Pancreas (tissue), 10 donors: ENCODE measurements at regions not wholly inside any gene's neighbourhood (a gene's known extent, or its start where the extent isn't known, plus 50 kb on each side); places are given as distances from the start of the nearest gene placed in this dataset.

Experiments used
- ATAC-seq, 4 donors: fragments of 200-7000 bp; cut with Tn5 transposase; one replicate each; pipeline versions ENCODE4 v1.8.0 to v1.9.1; 2020; ENCODE audit warnings: mild to moderate bottlenecking in 4 of 4, moderate library complexity in 4 of 4
- DNase-seq, 6 donors: peaks; one replicate each; pipeline ENCODE4 v3.0.0-alpha.2; 2020
- FAIRE-seq: peaks from 2 replicates; lab custom pipeline; 2012; peaks lifted over from hg19 to GRCh38; lab: Jason Lieb, UNC
- H3K27ac ChIP-seq, 4 donors: fragments of 200-600 bp; sonication (generic); 1 replicate in 3 of 4; 2 replicates in 1 of 4; pipeline versions ENCODE4 v1.5.0 to v1.8.0; 2020
- H3K27me3 ChIP-seq, 4 donors: fragments of 200-600 bp; one replicate each; pipeline ENCODE4 v1.8.0; 2021
- H3K36me3 ChIP-seq, 3 donors: fragments of 200-600 bp; sonication (generic) in 1 of 3; one replicate each; pipeline versions ENCODE4 v1.5.0 to v1.8.0; 2020 to 2021
- H3K4me1 ChIP-seq, 3 donors: fragments of 200-600 bp; one replicate each; pipeline ENCODE4 v1.8.0; 2021
- H3K4me3 ChIP-seq, 4 donors: fragments of 200-600 bp; sonication (generic) in 2 of 4; one replicate each; pipeline versions ENCODE4 v1.5.0 to v1.8.0; 2020 to 2021
- H3K9me3 ChIP-seq, 4 donors: fragments of 200-600 bp; one replicate each; pipeline ENCODE4 v1.8.0; 2021
- WGBS, 2 donors: extraction: QIAGEN DNeasy Blood & Tissue Kit; methylation state at CpG; one replicate each; pipeline ENCODE4 v1.1.7; 2013; 5-methylcytosine and 5-hydroxymethylcytosine counted together
- intact Hi-C, 3 donors: fragments of 100-400 bp; cut with DNase I; formaldehyde crosslinking; loops; one replicate each; pipeline versions ENCODE4 v1.11.1 to v1.14.2; 2022
- TF ChIP-seq, protein P1 (sequence below), 4 donors: fragments of 200-600 bp; sonication (generic) in 3 of 4; IDR thresholded peaks; one replicate each; pipeline versions ENCODE4 v1.5.0 to v1.8.0; 2021; ENCODE audit warnings: antibody characterized with exemption in 4 of 4
- donor health status: healthy with polysubstance abuse.
- donor health status: DM: no; HTN: no; CAD: no; lungs with moderate emphysema.
- donor health status: DM: no; HTN: no; CAD: no.
- donor health status: control.
- donor health status: control.
- donor health status: Bipolar disorder and iron deficiency.
- donor health status: DM: yes; HTN: yes; CAD: no.
- donor health status: DM: no; HTN: no; CAD: no.
- donor health status: DM: no; HTN: no; CAD: no.
- donor health status: DM: yes; HTN: yes; CAD: no.

DNA sequence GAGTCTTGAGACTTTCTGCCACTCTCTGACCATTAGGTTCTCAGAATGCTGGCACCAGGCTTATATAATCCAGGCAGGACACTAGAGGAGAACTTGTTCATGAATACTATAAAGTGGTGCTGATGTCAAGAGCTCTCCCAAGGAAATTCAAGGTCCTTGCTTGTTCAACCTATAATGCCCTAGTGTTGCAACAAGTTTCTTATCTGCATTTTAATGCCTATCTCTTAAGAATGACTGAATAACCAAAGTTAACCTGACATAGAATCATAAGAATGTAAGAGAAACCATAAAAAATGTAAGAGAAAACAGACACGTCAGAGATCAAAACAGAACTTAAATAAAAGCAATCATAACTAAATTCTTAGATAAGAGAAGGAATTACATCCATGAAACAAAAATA lies 640.8 kb upstream of the SGCD start:
- Histone ChIP-seq H3K4me3 (no peak overlapping the region), H3K9me3 (no peaks in the 10 kb centered on the region), H3K4me1 (no peaks in the 10 kb centered on the region), H3K27ac (no peak overlapping the region), H3K27me3 (no peaks in the 10 kb centered on the region), H3K36me3 (no peaks in the 10 kb centered on the region)
- 24 to 40% methylated on average over 1 of the region's 1 CpG for WGBS, 2 donors
- DNase-seq = no peak
- no peak for ATAC-seq
- TF ChIP-seq, protein P1, sequence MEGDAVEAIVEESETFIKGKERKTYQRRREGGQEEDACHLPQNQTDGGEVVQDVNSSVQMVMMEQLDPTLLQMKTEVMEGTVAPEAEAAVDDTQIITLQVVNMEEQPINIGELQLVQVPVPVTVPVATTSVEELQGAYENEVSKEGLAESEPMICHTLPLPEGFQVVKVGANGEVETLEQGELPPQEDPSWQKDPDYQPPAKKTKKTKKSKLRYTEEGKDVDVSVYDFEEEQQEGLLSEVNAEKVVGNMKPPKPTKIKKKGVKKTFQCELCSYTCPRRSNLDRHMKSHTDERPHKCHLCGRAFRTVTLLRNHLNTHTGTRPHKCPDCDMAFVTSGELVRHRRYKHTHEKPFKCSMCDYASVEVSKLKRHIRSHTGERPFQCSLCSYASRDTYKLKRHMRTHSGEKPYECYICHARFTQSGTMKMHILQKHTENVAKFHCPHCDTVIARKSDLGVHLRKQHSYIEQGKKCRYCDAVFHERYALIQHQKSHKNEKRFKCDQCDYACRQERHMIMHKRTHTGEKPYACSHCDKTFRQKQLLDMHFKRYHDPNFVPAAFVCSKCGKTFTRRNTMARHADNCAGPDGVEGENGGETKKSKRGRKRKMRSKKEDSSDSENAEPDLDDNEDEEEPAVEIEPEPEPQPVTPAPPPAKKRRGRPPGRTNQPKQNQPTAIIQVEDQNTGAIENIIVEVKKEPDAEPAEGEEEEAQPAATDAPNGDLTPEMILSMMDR (IDR thresholded peaks at IDR 0.05) = no peak
- FAIRE-seq = no peak
- intact Hi-C loops = no loop called here

DNA sequence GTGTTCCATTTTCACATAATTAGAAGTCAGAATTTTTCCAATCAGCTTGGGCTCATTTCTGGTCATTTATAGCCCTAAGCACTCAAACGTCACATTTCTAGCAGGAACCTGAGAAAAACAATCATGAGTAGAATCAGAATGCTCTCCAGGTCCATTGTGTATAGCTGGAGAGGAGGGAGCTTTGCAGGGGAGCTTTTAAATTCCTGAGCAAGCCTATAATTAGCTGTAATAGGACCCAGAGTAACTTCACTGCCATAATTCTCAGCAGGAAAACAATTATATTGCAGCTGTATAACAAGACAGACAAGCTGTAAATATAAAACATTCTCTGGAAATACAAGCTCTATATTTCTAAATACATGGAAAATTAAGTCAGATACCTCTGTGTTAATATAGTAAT lies 637.6 kb upstream of the SGCD start:
- Histone ChIP-seq H3K4me3 (no peak overlapping the region), H3K27me3 (no peaks in the 10 kb centered on the region), H3K36me3 (no peaks in the 10 kb centered on the region), H3K9me3 (no peaks in the 10 kb centered on the region), H3K27ac (no peak overlapping the region), H3K4me1 (no peaks in the 10 kb centered on the region)
- intact Hi-C loops = no loop called here
- ATAC-seq (no peak), FAIRE-seq (no peak), DNase-seq (no peak)
- TF ChIP-seq, protein P1 (IDR thresholded peaks at IDR 0.05) = no peak
- 5 to 15% methylated on average over 1 of the region's 1 CpG for WGBS, 2 donors

DNA sequence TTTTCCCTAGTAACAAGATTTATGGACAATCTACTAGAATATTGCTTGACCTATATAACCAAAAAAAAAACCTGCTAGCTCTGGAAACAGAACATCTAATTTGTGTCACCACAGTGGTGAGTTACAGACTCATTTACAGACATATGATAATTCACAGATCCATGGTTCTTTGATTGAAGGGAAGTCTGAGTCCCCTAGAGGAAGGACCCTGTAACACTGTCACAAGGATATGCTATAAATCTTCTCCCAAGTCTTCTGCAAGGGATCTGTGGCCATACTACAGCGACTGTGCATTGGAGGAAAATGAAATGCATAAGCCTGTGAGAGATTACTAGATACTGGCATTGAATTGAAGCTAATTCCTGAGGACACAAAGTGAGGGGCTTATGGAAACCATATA lies 630.6 kb upstream of the SGCD start:
- FAIRE-seq (no peak), DNase-seq (no peak), ATAC-seq (no peak)
- H3K27ac ChIP-seq = no peak overlapping the region
- TF ChIP-seq, protein P1 (IDR thresholded peaks at IDR 0.05) = no peak
- H3K9me3 ChIP-seq = no peaks in the 10 kb centered on the region
- WGBS, 2 donors = 21 to 35% methylated on average over 1 of the region's 1 CpG
- no peaks in the 10 kb centered on the region for H3K36me3 ChIP-seq
- no peak overlapping the region for H3K4me3 ChIP-seq
- H3K27me3 ChIP-seq = no peaks in the 10 kb centered on the region
- intact Hi-C loops = no loop called here
- no peaks in the 10 kb centered on the region for H3K4me1 ChIP-seq

- DNase-seq = no peak
- no peak overlapping the region for H3K4me3 ChIP-seq
- H3K27me3 ChIP-seq = no peaks in the 10 kb centered on the region
- TF ChIP-seq, protein P1 (IDR thresholded peaks at IDR 0.05) = no peak
- H3K9me3 ChIP-seq = no peaks in the 10 kb centered on the region
- H3K27ac ChIP-seq = no peak overlapping the region
- ATAC-seq = no peak
- WGBS, 2 donors = 47 to 56% methylated on average over 4 of the region's 4 CpGs
- H3K4me1 ChIP-seq = no peaks in the 10 kb centered on the region
- intact Hi-C loops = no loop called here
- FAIRE-seq = no peak
- no peaks in the 10 kb centered on the region for H3K36me3 ChIP-seq
Observed at GRCh38 chr5:155697236-155697635, 629.7 kb upstream of the SGCD start.

GRCh38 chr5:155699385-155699784 lies 627.6 kb upstream of the SGCD start:
- TF ChIP-seq, protein P1 (IDR thresholded peaks at IDR 0.05) = no peak
- no peaks in the 10 kb centered on the region for H3K27me3 ChIP-seq
- H3K36me3 ChIP-seq = no peaks in the 10 kb centered on the region
- no peaks in the 10 kb centered on the region for H3K9me3 ChIP-seq
- DNase-seq (no peak), FAIRE-seq (no peak), ATAC-seq (no peak)
- no peaks in the 10 kb centered on the region for H3K4me1 ChIP-seq
- intact Hi-C loops = no loop called here
- no peak overlapping the region for H3K4me3 ChIP-seq
- 41 to 44% methylated on average over 1 of the region's 1 CpG for WGBS, 2 donors
- H3K27ac ChIP-seq = no peak overlapping the region
